CD4-positive, alpha-beta T cell treated with Interferon alpha-2 for 1 hour (primary cell): ENCODE measurements at regions not wholly inside any gene's neighbourhood (a gene's known extent, or its start where the extent isn't known, plus 50 kb on each side); places are given as distances from the start of the nearest gene placed in this dataset.

Source experiments
- DNase-seq, 2 donors: peaks; one replicate each; pipeline ENCODE4 v3.0.0-alpha.2; 2020 to 2022

GRCh38 chr2:122858075-122858702, 1102.7 kb downstream of the TSN start:
- DNase-seq, result no peak

- no peak for DNase-seq
Observed at GRCh38 chr2:122858813-122859212, 1103.4 kb downstream of the TSN start.

- no peak for DNase-seq
Observed at GRCh38 chr2:122859260-122859659, 1103.8 kb downstream of the TSN start.

GRCh38 chr2:122863532-122863931, 1108.1 kb downstream of the TSN start:
- DNase-seq, result no peak

GRCh38 chr2:122864728-122865127, 1109.3 kb downstream of the TSN start:
- DNase-seq, result no peak

GRCh38 chr2:122866095-122866494, 1110.6 kb downstream of the TSN start:
- DNase-seq, result no peak

- DNase-seq, result no peak
Observed at GRCh38 chr2:122867941-122868340, 1112.5 kb downstream of the TSN start.

- DNase-seq, result no peak
Observed at GRCh38 chr2:122868646-122869275, 1113.3 kb downstream of the TSN start.

GRCh38 chr2:122873951-122874350, 1118.5 kb downstream of the TSN start:
- no peak for DNase-seq

GRCh38 chr2:122875091-122875865, 1119.8 kb downstream of the TSN start:
- DNase-seq, result no peak

- no peak for DNase-seq
Observed at GRCh38 chr2:122883849-122884248, 1128.4 kb downstream of the TSN start.

- no peak for DNase-seq
Observed at GRCh38 chr2:122884889-122885288, 1129.4 kb downstream of the TSN start.

GRCh38 chr2:122885436-122885835, 1130.0 kb downstream of the TSN start:
- DNase-seq, result no peak

- no peak for DNase-seq
Observed at GRCh38 chr2:122886479-122887145, 1131.2 kb downstream of the TSN start.

GRCh38 chr2:122899614-122900013, 1125.5 kb upstream of the CNTNAP5 start:
- DNase-seq, result no peak

- DNase-seq, result no peak
Observed at GRCh38 chr2:122905431-122905830, 1119.7 kb upstream of the CNTNAP5 start.

GRCh38 chr2:122908159-122908558, 1116.9 kb upstream of the CNTNAP5 start:
- DNase-seq, result no peak

- no peak for DNase-seq
Observed at GRCh38 chr2:122927197-122927596, 1097.9 kb upstream of the CNTNAP5 start.

- no peak for DNase-seq
Observed at GRCh38 chr2:122927710-122928557, 1097.2 kb upstream of the CNTNAP5 start.

GRCh38 chr2:122929347-122929746, 1095.7 kb upstream of the CNTNAP5 start:
- DNase-seq, result no peak

- no peak for DNase-seq
Observed at GRCh38 chr2:122935506-122935905, 1089.6 kb upstream of the CNTNAP5 start.

GRCh38 chr2:122939796-122940195, 1085.3 kb upstream of the CNTNAP5 start:
- DNase-seq, result no peak

GRCh38 chr2:122949523-122949922, 1075.6 kb upstream of the CNTNAP5 start:
- DNase-seq, result no peak
